HepG2 (cell line): ENCODE measurements at regions not wholly inside any gene's neighbourhood (a gene's known extent, or its start where the extent isn't known, plus 50 kb on each side); places are given as distances from the start of the nearest gene placed in this dataset.

Experiments used
- ATAC-seq: fragments of 200-7000 bp; cut with Tn5 transposase; 3 replicates; pipeline ENCODE4 v1.9.1; 2020; ENCODE audit warnings: mild to moderate bottlenecking, moderate library complexity
- BruUV-seq: library from RNA; stranded (reverse); fragments of 400-500 nt; replicated peaks from 2 replicates; lab custom pipeline; 2021; lab: Mats Ljungman, UMichigan
- CTCF ChIA-PET: fragments of 300-600 bp; formaldehyde crosslinking; extraction: SDS; loops from one replicate; lab custom pipeline; 2021; ENCODE audit warnings: low total read pairs, inconsistent platforms, low intra/inter-chr PET ratio; lab: Yijun Ruan, JAX
- POLR2A ChIA-PET: fragments of 350-600 bp; sonication (Branson Sonifier 250); formaldehyde crosslinking; loops from one replicate; lab custom pipeline; 2020; ENCODE audit warnings: antibody characterized with exemption, inconsistent platforms; lab: Yijun Ruan, JAX
- DNase-seq: peaks from one replicate; pipeline ENCODE4 v3.0.0-alpha.2; 2015; ENCODE audit warnings: low spot score
- FAIRE-seq: peaks from 3 replicates; lab custom pipeline; 2011; peaks lifted over from hg19 to GRCh38; lab: Jason Lieb, UNC
- H2AFZ ChIP-seq: one replicate; pipeline ENCODE4 v1.6.1; 2011; ENCODE audit warnings: low read length, inconsistent platforms
- H3K27ac ChIP-seq: fragments of 300-600 bp; 3 replicates; pipeline ENCODE4 v1.8.0; 2011; ENCODE audit warnings: mixed run types, mild to moderate bottlenecking, mixed read lengths, low read length, inconsistent platforms; ENCODE audit not compliant: insufficient read depth; ENCODE audit errors: extremely low read length
- H3K27me3 ChIP-seq, 2 experiments: fragments of 200-600 bp in 1 of 2; 2 replicates in 1 of 2; 3 replicates in 1 of 2; pipeline versions ENCODE4 v1.6.0 to v1.8.0; 2011; ENCODE audit warnings: low read length in 2 of 2, mild to moderate bottlenecking in 2 of 2, moderate library complexity in 2 of 2, inconsistent platforms in 1 of 2; ENCODE audit not compliant: insufficient read depth in 2 of 2, control insufficient read depth in 1 of 2
- H3K36me3 ChIP-seq, 2 experiments: fragments of 200-600 bp in 1 of 2; replicated peaks in 1 of 2; 2 replicates in 1 of 2; 3 replicates in 1 of 2; pipeline versions ENCODE4 v1.5.1 to v1.8.0; 2011; ENCODE audit warnings: low read length in 2 of 2, inconsistent platforms in 1 of 2; ENCODE audit not compliant: insufficient read depth in 2 of 2, control insufficient read depth in 1 of 2
- H3K4me1 ChIP-seq: 2 replicates; pipeline ENCODE4 v1.5.1; 2012; ENCODE audit warnings: low read length, inconsistent platforms; ENCODE audit not compliant: insufficient read depth
- H3K4me2 ChIP-seq: 2 replicates; pipeline ENCODE4 v1.6.0; 2011; ENCODE audit warnings: low read depth, low read length, inconsistent platforms
- H3K4me3 ChIP-seq, 3 experiments: fragments of 200-600 bp in 1 of 3; sonication (generic), shearing (Covaris generic) in 1 of 3; replicated peaks in 1 of 3; 2 replicates each; pipeline ENCODE4 v1.5.1; 2011 to 2016; ENCODE audit warnings: low read length in 3 of 3, inconsistent platforms in 2 of 3, low read depth in 2 of 3, mild to moderate bottlenecking in 2 of 3, control low read depth in 1 of 3, mixed read lengths in 1 of 3; ENCODE audit not compliant: insufficient read depth in 1 of 3
- H3K79me2 ChIP-seq: one replicate; pipeline ENCODE4 v1.6.1; 2011; ENCODE audit warnings: low read length, inconsistent platforms; ENCODE audit not compliant: insufficient read depth
- H3K9ac ChIP-seq: 2 replicates; pipeline ENCODE4 v1.6.0; 2011; ENCODE audit warnings: mild to moderate bottlenecking, low read depth, low read length, inconsistent platforms; ENCODE audit not compliant: insufficient read depth
- H3K9me3 ChIP-seq: 2 replicates; pipeline ENCODE4 v1.5.1; 2012; ENCODE audit warnings: mild to moderate bottlenecking, low read length
- H4K20me1 ChIP-seq: 2 replicates; pipeline ENCODE4 v1.6.0; 2011; ENCODE audit warnings: inconsistent platforms, mild to moderate bottlenecking, low read length, moderate library complexity; ENCODE audit not compliant: insufficient read depth
- ARID5B ChIP-seq: IDR thresholded peaks from 2 replicates; pipeline ENCODE4 v1.4.0; 2020; ENCODE audit warnings: mild to moderate bottlenecking, missing genetic modification reagents
- FOXP4 ChIP-seq: sonication (generic); formaldehyde crosslinking; IDR thresholded peaks from 2 replicates; pipeline ENCODE4 v1.4.0; 2020; ENCODE audit warnings: missing genetic modification reagents
- HNF4A ChIP-seq: sonication (generic); formaldehyde crosslinking; IDR thresholded peaks from 2 replicates; pipeline ENCODE4 v1.4.0; 2020; ENCODE audit warnings: missing genetic modification reagents
- HOMEZ ChIP-seq: IDR thresholded peaks from 2 replicates; pipeline ENCODE4 v1.6.1; 2016; ENCODE audit warnings: low read depth
- MIER3 ChIP-seq: IDR thresholded peaks from 2 replicates; pipeline ENCODE4 v1.6.1; 2016; ENCODE audit warnings: missing compliant biosample characterization, borderline replicate concordance
- NR2F2 ChIP-seq: IDR thresholded peaks from 2 replicates; pipeline ENCODE4 v1.6.1; 2012; ENCODE audit warnings: low read depth, inconsistent platforms, borderline replicate concordance
- SETDB1 ChIP-seq: sonication (generic); formaldehyde crosslinking; IDR thresholded peaks from 2 replicates; pipeline ENCODE4 v1.5.1; 2020; ENCODE audit warnings: missing genetic modification reagents, mild to moderate bottlenecking, borderline replicate concordance
- ZFX ChIP-seq: sonication (generic); formaldehyde crosslinking; IDR thresholded peaks from 2 replicates; pipeline ENCODE4 v1.4.0; 2020; ENCODE audit warnings: mild to moderate bottlenecking, low read depth, missing genetic modification reagents, moderate library complexity
- ZMYM4 ChIP-seq: sonication (generic); formaldehyde crosslinking; IDR thresholded peaks from 2 replicates; pipeline ENCODE4 v1.8.1; 2023; ENCODE audit warnings: mild to moderate bottlenecking, missing genetic modification reagents
- ZNF574 ChIP-seq: sonication (generic); formaldehyde crosslinking; IDR thresholded peaks from 2 replicates; pipeline ENCODE4 v1.4.0; 2020; ENCODE audit warnings: missing genetic modification reagents
- ZNF644 ChIP-seq: IDR thresholded peaks from 2 replicates; pipeline ENCODE4 v1.6.1; 2016; ENCODE audit warnings: low read depth
- ZNF878 ChIP-seq: sonication (generic); formaldehyde crosslinking; IDR thresholded peaks from 2 replicates; pipeline ENCODE4 v1.8.1; 2023; ENCODE audit warnings: mild to moderate bottlenecking, missing genetic modification reagents, moderate library complexity
- ZNF891 ChIP-seq: sonication (generic); formaldehyde crosslinking; IDR thresholded peaks from 2 replicates; pipeline ENCODE4 v1.5.0; 2020; ENCODE audit warnings: mild to moderate bottlenecking, missing genetic modification reagents
- ZSCAN31 ChIP-seq: sonication (generic); formaldehyde crosslinking; IDR thresholded peaks from 2 replicates; pipeline ENCODE4 v1.5.0; 2020; ENCODE audit warnings: low read depth, mild to moderate bottlenecking, missing genetic modification reagents
- WGBS: methylation state at CpG from one replicate; pipeline ENCODE4 v1.1.6; 2017; ENCODE audit warnings: low lambda C conversion rate; 5-methylcytosine and 5-hydroxymethylcytosine counted together
- in situ Hi-C: cut with HindIII; loops from 2 replicates; pipeline ENCODE4 v1.10.0; 2017; ENCODE audit warnings: low pct_unique_long_range_greater_than_20kb; ENCODE audit not compliant: extremely low pct_ligation_motif_present
- intact Hi-C: fragments of 100-400 bp; cut with micrococcal nuclease; formaldehyde crosslinking; loops from one replicate; pipeline ENCODE4 v1.10.0; 2022; ENCODE audit not compliant: unreplicated experiment

- no peak overlapping the region for H2AFZ ChIP-seq
- intact Hi-C loops: no loop called here
- DNase-seq (peak; percentile 85), ATAC-seq (peak; percentile 99), FAIRE-seq (peak; percentile 32)
- BruUV-seq: no TSS peak
- ChIA-PET POLR2A (interaction anchor here (0.8 to 0.9 kb wide), 2 partner anchors 10 to 12 kb away, joined by 3 read pairs; no protein-coding TSS in a partner anchor), CTCF (no interaction called here)
- in situ Hi-C loops: no loop called here
- H4K20me1 ChIP-seq: no peaks in the 10 kb centered on the region
- no peaks in the 10 kb centered on the region for H3K27me3 ChIP-seq
- no peaks in the 10 kb centered on the region for H3K9me3 ChIP-seq
- H3K4me2 ChIP-seq: peak overlapping the region; percentile 80
- H3K27ac ChIP-seq: peak overlapping the region; percentile 77
- no peaks in the 10 kb centered on the region for H3K36me3 ChIP-seq
- no peaks in the 10 kb centered on the region for H3K79me2 ChIP-seq
- H3K4me1 ChIP-seq: peaks cover 48% of the 10 kb centered on the region
- WGBS: 0% methylated on average over 2 of the region's 2 CpGs
- peak overlapping the region in 1 of 3 experiments; percentile 22; a peak in 1 of 6 replicates for H3K4me3 ChIP-seq
- H3K9ac ChIP-seq: no peak overlapping the region
- peak; percentile 54; the same call in 1 of the 2 replicates for TF ChIP-seq MIER3 (CRISPR knock-in tag)
- no peak for TF ChIP-seq SETDB1 (CRISPR knock-in tag)
- TF ChIP-seq ZSCAN31 (CRISPR knock-in tag): no peak
- TF ChIP-seq ZFX: 0 out of 2 replicates have a peak, but pooled peaks have one; percentile 24
- TF ChIP-seq ZNF574 (CRISPR knock-in tag): no peak; the same call in 1 of the 2 replicates
- peak; percentile 90 for TF ChIP-seq ZNF644
- peak; percentile 57 for TF ChIP-seq FOXP4
- TF ChIP-seq ZNF891: no peak
- peak; percentile 87 for TF ChIP-seq ZMYM4 (CRISPR knock-in tag)
- peak; percentile 84 for TF ChIP-seq ARID5B
- TF ChIP-seq HOMEZ (CRISPR knock-in tag): peak; percentile 91; the same call in 1 of the 2 replicates
- peak; percentile 86; the same call in 1 of the 2 replicates for TF ChIP-seq ZNF878 (CRISPR knock-in tag)
- peak; percentile 98 for TF ChIP-seq HNF4A (CRISPR knock-in tag)
- TF ChIP-seq NR2F2: peak; percentile 56
Observed at GRCh38 chr10:93254180-93254853, 180.6 kb downstream of the CYP26A1 start.
